Large intestine (tissue), 3 donors: ENCODE measurements at regions not wholly inside any gene's neighbourhood (a gene's known extent, or its start where the extent isn't known, plus 50 kb on each side); places are given as distances from the start of the nearest gene placed in this dataset.
"Not testable (repeated sequence)": the region's sequence is repeated elsewhere in the genome, so short reads cannot be mapped to it uniquely, and the experiment has no call there.

Source experiments
- DNase-seq, 2 donors: peaks; one replicate each; pipeline versions ENCODE4 v3.0.0 to v3.0.0-alpha.2; 2013
- H3K27ac ChIP-seq: one replicate; pipeline ENCODE4 v1.5.1; 2013; ENCODE audit warnings: low read length
- H3K27me3 ChIP-seq: 2 replicates; pipeline ENCODE4 v1.6.1; 2013; ENCODE audit warnings: low read length; ENCODE audit not compliant: control insufficient read depth, insufficient read depth
- H3K36me3 ChIP-seq: 2 replicates; pipeline ENCODE4 v1.6.1; 2013; ENCODE audit warnings: low read length; ENCODE audit not compliant: control insufficient read depth, insufficient read depth
- H3K4me1 ChIP-seq: one replicate; pipeline ENCODE4 v1.6.1; 2013; ENCODE audit warnings: low read length; ENCODE audit not compliant: control insufficient read depth, insufficient read depth
- H3K4me3 ChIP-seq: one replicate; pipeline ENCODE4 v1.5.1; 2013; ENCODE audit warnings: low read length
- H3K9me3 ChIP-seq: one replicate; pipeline ENCODE4 v1.6.1; 2013; ENCODE audit warnings: mild to moderate bottlenecking, low read depth, low read length, moderate library complexity; ENCODE audit not compliant: control insufficient read depth
- WGBS: methylation state at CpG from one replicate; pipeline ENCODE4 v1.1.5; 2013; ENCODE audit warnings: low lambda C conversion rate; ENCODE audit not compliant: insufficient coverage; 5-methylcytosine and 5-hydroxymethylcytosine counted together

GRCh38 chr5:87210076-87210475, 57.6 kb upstream of the RASA1 start:
- H3K4me3 ChIP-seq: no peak overlapping the region
- no peaks in the 10 kb centered on the region for H3K27me3 ChIP-seq
- DNase-seq: no peak
- WGBS: no CpG with 5 or more reads among the region's 1 CpG
- no peak overlapping the region for H3K27ac ChIP-seq
- no peaks in the 10 kb centered on the region for H3K36me3 ChIP-seq
- H3K9me3 ChIP-seq: no peaks in the 10 kb centered on the region
- no peaks in the 10 kb centered on the region for H3K4me1 ChIP-seq

- H3K4me3 ChIP-seq: no peak overlapping the region
- no peaks in the 10 kb centered on the region for H3K4me1 ChIP-seq
- no peak for DNase-seq
- no peaks in the 10 kb centered on the region for H3K9me3 ChIP-seq
- no peaks in the 10 kb centered on the region for H3K27me3 ChIP-seq
- no peak overlapping the region for H3K27ac ChIP-seq
- no peaks in the 10 kb centered on the region for H3K36me3 ChIP-seq
- no CpG with 5 or more reads among the region's 2 CpGs for WGBS
Measured at GRCh38 chr5:87210743-87211142, 56.9 kb upstream of the RASA1 start.

GRCh38 chr5:87211676-87212075, 56.0 kb upstream of the RASA1 start:
- DNase-seq: no peak
- no peaks in the 10 kb centered on the region for H3K36me3 ChIP-seq
- H3K9me3 ChIP-seq: no peaks in the 10 kb centered on the region
- H3K27me3 ChIP-seq: no peaks in the 10 kb centered on the region
- H3K4me3 ChIP-seq: no peak overlapping the region
- no peaks in the 10 kb centered on the region for H3K4me1 ChIP-seq
- H3K27ac ChIP-seq: no peak overlapping the region
- 64% methylated on average over 1 of the region's 1 CpG for WGBS

- H3K27me3 ChIP-seq, DNase-seq, H3K27ac ChIP-seq, H3K36me3 ChIP-seq, H3K9me3 ChIP-seq, H3K4me1 ChIP-seq, H3K4me3 ChIP-seq: not testable (repeated sequence)
- WGBS: no CpG with 5 or more reads among the region's 2 CpGs
Measured at GRCh38 chr5:87212183-87212582, 55.5 kb upstream of the RASA1 start.

- H3K4me3 ChIP-seq, H3K27me3 ChIP-seq, H3K4me1 ChIP-seq, H3K27ac ChIP-seq, H3K9me3 ChIP-seq, DNase-seq, H3K36me3 ChIP-seq: not testable (repeated sequence)
- no CpG with 5 or more reads among the region's 4 CpGs for WGBS
Measured at GRCh38 chr5:87217480-87217879, 50.2 kb upstream of the RASA1 start.
